ENCODE measurements at regions not wholly inside any gene's neighbourhood (a gene's known extent, or its start where the extent isn't known, plus 50 kb on each side); places are given as distances from the start of the nearest gene placed in this dataset.

DNA sequence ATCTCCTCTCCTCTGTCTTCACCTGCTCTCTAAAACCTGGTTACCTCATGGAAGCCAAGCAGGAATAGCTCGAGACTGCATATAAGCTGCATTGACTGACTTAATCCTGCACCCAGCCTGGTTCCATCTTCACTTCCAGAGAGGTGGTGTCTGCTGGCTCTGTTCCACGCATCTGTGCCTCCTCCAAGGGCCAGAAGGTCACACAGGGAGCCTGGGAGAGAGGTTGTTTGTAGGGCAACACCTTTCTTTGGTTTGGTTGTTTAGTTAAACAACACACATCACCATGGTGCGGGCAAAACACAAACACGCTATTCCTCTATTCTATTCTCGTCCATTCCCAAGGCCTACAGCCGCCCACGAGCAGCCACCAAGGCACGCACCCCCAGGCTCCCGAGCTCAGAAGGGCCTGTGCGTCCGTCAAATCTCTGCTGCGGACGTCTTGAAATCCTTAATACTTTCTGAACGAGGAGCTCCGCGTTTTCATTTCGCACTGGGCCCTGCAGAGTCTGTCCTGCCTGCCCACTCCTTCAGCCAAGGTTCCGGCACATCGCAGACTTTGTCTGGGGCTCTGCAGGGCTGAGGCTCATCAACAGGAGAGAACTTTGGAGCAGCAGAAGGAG is 116.2 kb downstream of the RIPK4 start:
- TF ChIP-seq, protein P1, sequence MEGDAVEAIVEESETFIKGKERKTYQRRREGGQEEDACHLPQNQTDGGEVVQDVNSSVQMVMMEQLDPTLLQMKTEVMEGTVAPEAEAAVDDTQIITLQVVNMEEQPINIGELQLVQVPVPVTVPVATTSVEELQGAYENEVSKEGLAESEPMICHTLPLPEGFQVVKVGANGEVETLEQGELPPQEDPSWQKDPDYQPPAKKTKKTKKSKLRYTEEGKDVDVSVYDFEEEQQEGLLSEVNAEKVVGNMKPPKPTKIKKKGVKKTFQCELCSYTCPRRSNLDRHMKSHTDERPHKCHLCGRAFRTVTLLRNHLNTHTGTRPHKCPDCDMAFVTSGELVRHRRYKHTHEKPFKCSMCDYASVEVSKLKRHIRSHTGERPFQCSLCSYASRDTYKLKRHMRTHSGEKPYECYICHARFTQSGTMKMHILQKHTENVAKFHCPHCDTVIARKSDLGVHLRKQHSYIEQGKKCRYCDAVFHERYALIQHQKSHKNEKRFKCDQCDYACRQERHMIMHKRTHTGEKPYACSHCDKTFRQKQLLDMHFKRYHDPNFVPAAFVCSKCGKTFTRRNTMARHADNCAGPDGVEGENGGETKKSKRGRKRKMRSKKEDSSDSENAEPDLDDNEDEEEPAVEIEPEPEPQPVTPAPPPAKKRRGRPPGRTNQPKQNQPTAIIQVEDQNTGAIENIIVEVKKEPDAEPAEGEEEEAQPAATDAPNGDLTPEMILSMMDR (IDR thresholded peaks at IDR 0.05; ENCODE audit: insufficient read depth, low read length, poor library complexity, severe bottlenecking), result no peak
- Histone ChIP-seq H3K27me3 (replicated peaks; ENCODE audit: control insufficient read depth, insufficient read depth, low read length) (no peaks in the 10 kb centered on the region; the same call in 1 of the 2 replicates), H3K36me3 (ENCODE audit: control insufficient read depth, insufficient read depth, low read length) (no peaks in the 10 kb centered on the region), H3K4me3 (replicated peaks; ENCODE audit: low read depth, low read length) (no peak overlapping the region)
- no peak for DNase-seq (ENCODE audit: extremely low read depth, insufficient read length)

DNA sequence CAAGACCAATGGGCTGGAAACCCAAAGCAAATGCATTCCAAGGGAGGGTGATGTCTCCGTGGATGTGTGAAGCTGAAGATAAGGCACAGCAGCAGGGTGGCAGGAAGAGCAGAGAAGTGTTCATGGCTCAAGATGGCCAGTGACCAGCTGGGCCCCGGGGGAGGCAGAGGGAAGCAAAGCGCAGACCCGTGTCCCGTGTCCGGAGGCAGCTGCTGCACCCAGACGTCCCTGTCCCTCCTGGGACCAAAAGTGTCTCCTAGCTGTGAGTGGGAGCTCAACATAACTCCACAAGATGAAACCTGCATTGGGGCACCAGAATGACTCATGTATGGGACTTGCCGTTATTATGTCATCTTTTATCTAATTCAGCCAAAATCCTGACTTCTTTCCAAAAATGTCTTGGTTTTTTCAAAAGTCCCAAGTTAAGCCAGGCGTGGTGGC is 118.2 kb downstream of the RIPK4 start:
- Histone ChIP-seq H3K36me3 (ENCODE audit: control insufficient read depth, insufficient read depth, low read length) (no peaks in the 10 kb centered on the region), H3K27me3 (replicated peaks; ENCODE audit: control insufficient read depth, insufficient read depth, low read length) (no peaks in the 10 kb centered on the region), H3K4me3 (replicated peaks; ENCODE audit: low read depth, low read length) (no peak overlapping the region)
- TF ChIP-seq, protein P1 (IDR thresholded peaks at IDR 0.05; ENCODE audit: insufficient read depth, low read length, poor library complexity, severe bottlenecking), result no peak
- DNase-seq (ENCODE audit: extremely low read depth, insufficient read length), result no peak

DNA sequence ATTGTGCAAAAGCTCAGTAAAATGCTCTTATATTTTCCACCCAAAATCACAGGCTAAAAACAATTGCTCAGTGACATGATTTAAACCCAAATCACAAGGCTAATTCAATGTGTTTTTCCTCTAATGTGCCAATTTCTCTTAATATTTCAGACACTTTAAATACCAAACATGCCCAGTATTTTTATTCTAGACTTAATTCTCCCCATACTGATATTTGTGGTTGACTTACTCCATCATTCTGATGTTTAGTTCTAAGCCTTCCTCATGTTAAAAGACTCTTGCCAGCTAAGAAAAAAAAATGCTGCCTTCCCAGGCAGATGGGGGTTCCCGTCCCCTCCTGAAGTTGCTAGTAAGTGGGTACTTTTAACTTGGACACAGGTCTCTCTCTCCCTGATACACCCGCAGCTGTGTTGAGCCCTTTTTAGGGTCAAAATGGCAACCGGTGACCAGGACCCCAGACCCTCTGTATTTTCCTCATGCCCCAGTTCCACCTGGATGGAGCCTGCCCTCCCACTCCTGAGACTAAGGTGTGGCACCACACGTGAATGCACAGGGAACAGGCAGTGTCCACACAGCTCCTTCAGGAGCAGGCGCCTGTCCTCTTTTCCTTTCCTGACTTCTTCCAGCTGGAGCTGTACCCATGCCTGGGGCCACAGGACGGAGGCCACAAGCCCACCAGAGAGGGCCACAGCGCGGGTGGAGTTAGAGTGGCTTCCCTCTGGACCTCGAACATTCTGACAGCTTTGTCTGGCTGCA is 118.9 kb downstream of the RIPK4 start:
- H3K4me3 ChIP-seq (replicated peaks; ENCODE audit: low read depth, low read length), result no peak overlapping the region
- no peaks in the 10 kb centered on the region for H3K36me3 ChIP-seq (ENCODE audit: control insufficient read depth, insufficient read depth, low read length)
- TF ChIP-seq, protein P1 (IDR thresholded peaks at IDR 0.05; ENCODE audit: insufficient read depth, low read length, poor library complexity, severe bottlenecking), result no peak
- no peaks in the 10 kb centered on the region for H3K27me3 ChIP-seq (replicated peaks; ENCODE audit: control insufficient read depth, insufficient read depth, low read length)
- DNase-seq (ENCODE audit: extremely low read depth, insufficient read length), result no peak

DNA sequence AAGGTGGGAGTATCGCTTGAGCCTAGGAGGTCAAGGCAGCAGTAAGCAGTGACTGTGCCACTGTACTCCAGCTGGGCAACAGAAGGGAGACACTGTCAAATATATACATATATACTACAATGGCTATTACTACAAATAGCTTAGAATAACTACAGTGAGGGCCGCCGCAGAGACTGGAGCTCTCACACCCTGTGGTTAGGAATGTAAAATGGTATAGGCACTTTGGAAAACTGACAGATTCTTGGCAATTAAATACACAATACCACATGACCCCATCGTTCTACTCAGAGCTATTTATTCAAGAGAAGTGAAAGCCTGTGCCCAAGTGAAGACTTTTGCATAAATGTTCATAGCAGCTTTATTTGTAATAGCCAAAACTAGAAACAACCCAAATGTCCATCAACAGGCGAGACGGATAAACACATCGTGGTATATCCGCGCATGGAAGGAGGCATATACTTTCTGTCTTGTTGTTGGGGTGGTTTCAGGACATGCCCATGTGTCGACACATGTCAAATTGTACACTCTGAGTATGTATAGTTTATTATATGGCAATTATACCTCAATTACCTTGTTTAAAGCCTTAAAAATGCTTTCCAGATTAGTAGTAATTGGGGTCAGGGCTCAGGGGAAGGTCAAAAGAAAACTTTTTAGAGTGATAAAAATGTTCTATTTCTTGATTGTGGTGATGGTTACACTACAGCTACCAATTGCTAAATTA is 123.4 kb downstream of the RIPK4 start:
- no peak for DNase-seq (ENCODE audit: extremely low read depth, insufficient read length)
- H3K36me3 ChIP-seq (ENCODE audit: control insufficient read depth, insufficient read depth, low read length), result no peaks in the 10 kb centered on the region
- TF ChIP-seq, protein P1 (IDR thresholded peaks at IDR 0.05; ENCODE audit: insufficient read depth, low read length, poor library complexity, severe bottlenecking), result no peak
- H3K4me3 ChIP-seq (replicated peaks; ENCODE audit: low read depth, low read length), result no peak overlapping the region
- H3K27me3 ChIP-seq (replicated peaks; ENCODE audit: control insufficient read depth, insufficient read depth, low read length), result no peaks in the 10 kb centered on the region; the same call in 1 of the 2 replicates

DNA sequence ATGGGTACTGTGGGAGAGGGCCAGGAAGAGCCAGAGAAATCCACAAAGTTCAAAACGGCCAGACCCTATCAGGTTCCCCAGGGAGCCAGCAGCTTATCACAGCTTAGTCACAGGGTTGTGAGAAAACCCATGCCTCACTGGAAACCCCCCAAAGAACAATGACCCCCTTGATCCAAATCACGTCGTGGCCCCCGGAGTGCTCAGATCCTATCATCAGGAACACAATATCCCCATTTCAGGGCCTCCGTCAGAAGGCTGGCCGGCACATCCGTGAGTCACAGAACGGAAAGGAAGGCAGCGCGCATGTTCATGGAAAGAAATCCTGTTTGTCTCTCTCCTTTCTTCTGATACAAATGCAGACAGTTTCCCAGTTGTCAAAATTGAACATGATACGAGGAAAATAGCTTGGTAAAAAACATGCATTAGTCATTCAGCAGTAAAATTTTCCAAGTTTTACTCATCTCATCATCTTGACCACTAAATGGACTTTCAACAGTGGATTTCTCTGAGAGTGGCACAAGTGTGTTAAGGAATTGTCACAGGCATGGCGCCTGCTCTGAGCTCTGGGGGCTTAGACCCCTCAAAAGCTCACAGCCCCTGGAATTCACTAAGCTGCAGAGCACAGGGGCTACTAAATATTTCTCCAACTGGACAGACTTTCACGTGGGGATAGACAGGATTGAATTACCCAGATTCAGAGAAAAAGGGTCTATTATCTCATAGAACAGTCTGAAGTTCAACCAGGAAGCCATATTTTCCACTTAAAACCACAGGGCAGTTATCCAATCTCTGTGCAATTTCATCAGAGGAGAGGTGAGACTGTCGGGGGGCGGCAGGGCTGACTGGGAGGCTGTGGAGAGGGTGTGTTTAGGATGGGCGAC is 124.8 kb downstream of the RIPK4 start:
- no peak for DNase-seq (ENCODE audit: extremely low read depth, insufficient read length)
- H3K4me3 ChIP-seq (replicated peaks; ENCODE audit: low read depth, low read length), result no peak overlapping the region

More for the DNA sequence above, 124.8 kb downstream of the RIPK4 start:
- no peaks in the 10 kb centered on the region; the same call in 1 of the 2 replicates for H3K27me3 ChIP-seq (replicated peaks; ENCODE audit: control insufficient read depth, insufficient read depth, low read length)
- H3K36me3 ChIP-seq (ENCODE audit: control insufficient read depth, insufficient read depth, low read length), result no peaks in the 10 kb centered on the region
- TF ChIP-seq, protein P1 (IDR thresholded peaks at IDR 0.05; ENCODE audit: insufficient read depth, low read length, poor library complexity, severe bottlenecking), result no peak
